SK-N-SH (cell line): ENCODE measurements at regions not wholly inside any gene's neighbourhood (a gene's known extent, or its start where the extent isn't known, plus 50 kb on each side); places are given as distances from the start of the nearest gene placed in this dataset.

Experiments
- CTCF ChIA-PET: fragments of 300-600, 350-600 bp; formaldehyde crosslinking; extraction: SDS; loops from one replicate; lab custom pipeline; 2021; lab: Yijun Ruan, JAX
- POLR2A ChIA-PET: fragments of 350-600 bp; sonication (Branson Sonifier 250); formaldehyde crosslinking; extraction: SDS; loops from one replicate; lab custom pipeline; 2020; ENCODE audit warnings: antibody characterized with exemption, inconsistent platforms; lab: Yijun Ruan, JAX
- DNase-seq: peaks from one replicate; pipeline ENCODE4 v3.0.0; 2012
- H2AFZ ChIP-seq: fragments of 200-600 bp; sonication (generic); 2 replicates; pipeline ENCODE4 v1.8.1; 2016; ENCODE audit warnings: antibody characterized with exemption, mild to moderate bottlenecking, low read depth
- H3F3A ChIP-seq: fragments of 200-600 bp; sonication (generic); replicated peaks from 2 replicates; pipeline ENCODE3; 2016; ENCODE audit warnings: antibody characterized with exemption, mild to moderate bottlenecking; ENCODE audit not compliant: insufficient read depth
- H3K27ac ChIP-seq, 2 experiments: fragments of 200-500 bp in 1 of 2; fragments of 200-600 bp in 1 of 2; sonication (Bioruptor generic) in 1 of 2; sonication (generic), shearing (Covaris generic) in 1 of 2; 2 replicates each; pipeline versions ENCODE4 v1.5.1 to v1.6.1; 2014 to 2016; ENCODE audit warnings: low read depth in 2 of 2, inconsistent platforms in 1 of 2, low read length in 1 of 2, mild to moderate bottlenecking in 1 of 2, mixed read lengths in 1 of 2
- H3K27me3 ChIP-seq: fragments of 200-600 bp; sonication (generic), shearing (Covaris generic); 2 replicates; pipeline ENCODE4 v1.6.1; 2016; ENCODE audit warnings: mixed run types; ENCODE audit not compliant: insufficient read depth
- H3K36me3 ChIP-seq, 2 experiments: fragments of 200-500 bp in 1 of 2; fragments of 200-600 bp in 1 of 2; sonication (Bioruptor generic) in 1 of 2; sonication (generic) in 1 of 2; replicated peaks in 1 of 2; 2 replicates each; pipeline versions ENCODE3 to v1.5.1; 2014 to 2016; ENCODE audit warnings: low read length in 1 of 2, mild to moderate bottlenecking in 1 of 2; ENCODE audit not compliant: insufficient read depth in 2 of 2, control insufficient read depth in 1 of 2
- H3K4me1 ChIP-seq, 2 experiments: fragments of 200-500 bp in 1 of 2; fragments of 200-600 bp in 1 of 2; sonication (Bioruptor generic) in 1 of 2; sonication (generic), shearing (Covaris generic) in 1 of 2; 2 replicates each; pipeline versions ENCODE4 v1.5.1 to v1.6.1; 2014 to 2016; ENCODE audit warnings: low read depth in 1 of 2, low read length in 1 of 2, mixed run types in 1 of 2; ENCODE audit not compliant: insufficient read depth in 2 of 2, control insufficient read depth in 1 of 2
- H3K4me2 ChIP-seq: fragments of 200-600 bp; sonication (generic), shearing (Covaris generic); 2 replicates; pipeline ENCODE4 v1.6.1; 2017; ENCODE audit warnings: mixed run types
- H3K4me3 ChIP-seq, 2 experiments: fragments of 200-500 bp in 1 of 2; fragments of 200-600 bp in 1 of 2; sonication (Bioruptor generic) in 1 of 2; sonication (generic), shearing (Covaris generic) in 1 of 2; 2 replicates each; pipeline versions ENCODE4 v1.5.1 to v1.8.1; 2014 to 2016; ENCODE audit warnings: low read depth in 2 of 2, inconsistent platforms in 1 of 2, low read length in 1 of 2, mild to moderate bottlenecking in 1 of 2, mixed read lengths in 1 of 2, moderate library complexity in 1 of 2
- H3K79me2 ChIP-seq: fragments of 200-600 bp; sonication (generic); 2 replicates; pipeline ENCODE4 v1.8.1; 2017; ENCODE audit warnings: mild to moderate bottlenecking; ENCODE audit not compliant: insufficient read depth
- H3K9ac ChIP-seq: fragments of 200-600 bp; sonication (generic); 2 replicates; pipeline ENCODE4 v1.6.1; 2017; ENCODE audit warnings: mixed run types
- H3K9me2 ChIP-seq: fragments of 200-600 bp; sonication (generic); 2 replicates; pipeline ENCODE4 v1.6.1; 2017; ENCODE audit warnings: mixed run types
- H3K9me3 ChIP-seq: fragments of 200-600 bp; sonication (generic); 2 replicates; pipeline ENCODE4 v1.6.1; 2017; ENCODE audit warnings: mixed run types, mild to moderate bottlenecking, moderate library complexity
- H4K20me1 ChIP-seq: fragments of 200-600 bp; sonication (generic); 2 replicates; pipeline ENCODE4 v1.6.1; 2017; ENCODE audit warnings: mild to moderate bottlenecking, mixed run types; ENCODE audit not compliant: insufficient read depth
- CHD2 ChIP-seq: fragments of 150-350 bp; IDR thresholded peaks from 2 replicates; pipeline ENCODE4 v1.6.1; 2018; ENCODE audit warnings: low read length; ENCODE audit not compliant: partially characterized antibody
- EP300 ChIP-seq, 2 experiments: IDR thresholded peaks; 2 replicates each; pipeline versions ENCODE4 v1.4.0 to v1.6.1; 2012; ENCODE audit warnings: borderline replicate concordance in 1 of 2, low read depth in 1 of 2, low read length in 1 of 2
- FOXJ3 ChIP-seq: sonication (generic); formaldehyde crosslinking; IDR thresholded peaks from 2 replicates; pipeline ENCODE4 v1.5.1; 2020; ENCODE audit warnings: mild to moderate bottlenecking, missing genetic modification reagents
- FOXM1 ChIP-seq: IDR thresholded peaks from 2 replicates; pipeline ENCODE4 v1.4.0; 2012; ENCODE audit warnings: low read depth, mild to moderate bottlenecking
- IRF3 ChIP-seq: fragments of 150-350 bp; IDR thresholded peaks from 2 replicates; pipeline ENCODE4 v1.6.1; 2016; ENCODE audit warnings: mild to moderate bottlenecking, low read depth, low read length
- JUND ChIP-seq: IDR thresholded peaks from 2 replicates; pipeline ENCODE4 v1.4.0; 2012
- MAX ChIP-seq: IDR thresholded peaks from 2 replicates; pipeline ENCODE4 v1.4.0; 2012; ENCODE audit warnings: low read depth
- MXI1 ChIP-seq: IDR thresholded peaks from 2 replicates; pipeline ENCODE4 v1.6.1; 2012; ENCODE audit warnings: mild to moderate bottlenecking, low read depth, low read length, improper control_type of control experiment
- NFIC ChIP-seq: IDR thresholded peaks from 2 replicates; pipeline ENCODE4 v1.4.0; 2012; ENCODE audit warnings: borderline replicate concordance
- NRF1 ChIP-seq: IDR thresholded peaks from 2 replicates; pipeline ENCODE4 v1.6.1; 2012; ENCODE audit warnings: low read depth, mild to moderate bottlenecking, low read length
- PBX3 ChIP-seq: IDR thresholded peaks from 2 replicates; pipeline ENCODE4; 2012
- RCOR1 ChIP-seq: fragments of 150-350 bp; IDR thresholded peaks from 2 replicates; pipeline ENCODE4 v1.6.1; 2017; ENCODE audit warnings: antibody characterized with exemption, low read length
- RFX5 ChIP-seq: IDR thresholded peaks from 2 replicates; pipeline ENCODE4 v1.6.1; 2012; ENCODE audit warnings: mild to moderate bottlenecking, improper control_type of control experiment, low read length
- RXRA ChIP-seq: IDR thresholded peaks from 2 replicates; pipeline ENCODE4 v1.4.0; 2012; ENCODE audit warnings: low read depth, mild to moderate bottlenecking, borderline replicate concordance
- SMC3 ChIP-seq: IDR thresholded peaks from 2 replicates; pipeline ENCODE4 v1.6.1; 2012; ENCODE audit warnings: low read depth, low read length, improper control_type of control experiment
- TAF1 ChIP-seq: IDR thresholded peaks from 2 replicates; pipeline ENCODE4 v1.6.1; 2012; ENCODE audit warnings: low read depth, mild to moderate bottlenecking, low read length, moderate library complexity, borderline replicate concordance
- TCF12 ChIP-seq: IDR thresholded peaks from 2 replicates; pipeline ENCODE4 v1.4.0; 2012
- USF1 ChIP-seq: IDR thresholded peaks from 2 replicates; pipeline ENCODE4 v1.4.0; 2012; ENCODE audit warnings: low read depth, borderline replicate concordance
- YY1 ChIP-seq: IDR thresholded peaks from 2 replicates; pipeline ENCODE4 v1.4.0; 2012; ENCODE audit warnings: low read depth, mild to moderate bottlenecking
- WGBS: methylation state at CpG from one replicate; pipeline ENCODE4 v1.1.6; 2017; ENCODE audit warnings: low lambda C conversion rate; 5-methylcytosine and 5-hydroxymethylcytosine counted together

GRCh38 chr3:110679285-110679684, 392.3 kb upstream of the NECTIN3 start:
- no peaks in the 10 kb centered on the region for H3K4me1 ChIP-seq
- no peaks in the 10 kb centered on the region for H3K9me3 ChIP-seq
- no peak for DNase-seq
- H3K79me2 ChIP-seq = no peaks in the 10 kb centered on the region
- H3K27me3 ChIP-seq = no peaks in the 10 kb centered on the region
- H3K9me2 ChIP-seq = no peaks in the 10 kb centered on the region
- TF ChIP-seq IRF3 (no peak), TCF12 (no peak), NFIC (no peak), FOXM1 (no peak), SMC3 (no peak), YY1 (no peak), RCOR1 (no peak), EP300 (IDR thresholded peaks at IDR 0.05; ENCODE audit: borderline replicate concordance in 1 of 2, low read depth in 1 of 2, low read length in 1 of 2) (no peak), USF1 (no peak), PBX3 (no peak), JUND (no peak), MAX (no peak), RXRA (no peak), FOXJ3 (CRISPR knock-in tag) (no peak), NRF1 (no peak), TAF1 (no peak), MXI1 (no peak), RFX5 (no peak), CHD2 (no peak)
- WGBS = 62% methylated on average over 2 of the region's 2 CpGs
- no peak overlapping the region for H3K4me3 ChIP-seq
- H3F3A ChIP-seq = no peaks in the 10 kb centered on the region
- no peak overlapping the region for H3K4me2 ChIP-seq
- H3K27ac ChIP-seq = no peak overlapping the region
- H4K20me1 ChIP-seq = no peaks in the 10 kb centered on the region
- H2AFZ ChIP-seq = no peak overlapping the region
- no peak overlapping the region for H3K9ac ChIP-seq
- H3K36me3 ChIP-seq = no peaks in the 10 kb centered on the region
- CTCF ChIA-PET = interaction anchor here (0.9 kb wide), 1 partner anchor 12 kb away, joined by 3 read pairs; no protein-coding TSS in a partner anchor
- POLR2A ChIA-PET = interaction anchor here (0.6 kb wide), 1 partner anchor 1192 kb away, joined by 5 read pairs; no protein-coding TSS in a partner anchor
